CD4-positive, alpha-beta T cell treated with Interleukin-6 for 4 hours (primary cell): ENCODE measurements at regions not wholly inside any gene's neighbourhood (a gene's known extent, or its start where the extent isn't known, plus 50 kb on each side); places are given as distances from the start of the nearest gene placed in this dataset.
"Not testable (repeated sequence)": the region's sequence is repeated elsewhere in the genome, so short reads cannot be mapped to it uniquely, and the experiment has no call there.

ENCODE experiments used
- DNase-seq: peaks from one replicate; pipeline ENCODE4 v3.0.0-alpha.2; 2020; ENCODE audit warnings: mixed read lengths

GRCh38 chr13:40053401-40053800 is 397.9 kb downstream of the COG6 start:
- no peak for DNase-seq

DNA sequence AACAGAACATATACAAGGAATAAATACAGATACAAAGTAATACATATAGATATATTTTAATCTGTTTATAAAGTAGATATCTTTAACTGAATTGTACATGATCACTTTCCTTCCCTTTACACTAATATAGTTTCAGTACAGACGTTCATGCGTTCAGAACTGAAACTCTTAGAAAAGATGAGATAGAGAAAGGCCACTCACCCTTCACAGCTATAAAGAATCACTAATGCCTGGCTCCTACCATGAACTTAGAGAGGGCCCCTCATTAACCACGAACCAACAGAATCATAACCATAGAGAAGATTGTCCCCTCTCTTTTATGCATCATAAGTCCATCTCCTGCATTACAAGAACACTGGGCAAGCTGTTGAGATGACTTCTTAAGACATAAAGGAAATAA is 399.0 kb downstream of the COG6 start:
- not testable (repeated sequence) for DNase-seq

- DNase-seq = no peak
These were observed 401.6 kb downstream of the COG6 start for GRCh38 chr13:40056898-40057619.

GRCh38 chr13:40058757-40059236 is 403.3 kb downstream of the COG6 start:
- DNase-seq = no peak

- DNase-seq = no peak
These were observed 404.2 kb downstream of the COG6 start for GRCh38 chr13:40059540-40060232.

- DNase-seq = no peak
These were observed 405.0 kb downstream of the COG6 start for GRCh38 chr13:40060296-40061007.

GRCh38 chr13:40061466-40062450 is 406.3 kb downstream of the COG6 start:
- no peak for DNase-seq

DNA sequence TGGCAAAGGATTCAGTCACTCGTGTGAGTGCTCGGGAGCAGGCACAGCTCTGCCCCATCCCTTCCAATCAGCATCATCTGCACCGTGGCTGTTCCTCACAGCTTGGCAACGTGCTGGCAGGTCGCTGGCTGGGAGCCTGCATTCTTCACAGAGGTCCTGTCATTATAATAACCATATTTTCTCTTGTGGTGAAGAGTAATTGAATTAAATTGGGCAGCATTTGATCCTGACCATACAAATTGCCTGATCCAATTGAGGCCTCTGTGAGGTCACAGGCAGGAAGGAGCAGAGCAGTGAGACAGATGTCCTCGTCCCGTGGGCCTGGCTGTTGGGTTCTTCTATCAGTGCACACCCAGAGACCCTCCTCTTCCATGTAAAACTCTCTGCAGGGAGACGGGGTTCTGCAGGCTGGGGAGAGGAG is 407.8 kb downstream of the COG6 start:
- no peak for DNase-seq

DNA sequence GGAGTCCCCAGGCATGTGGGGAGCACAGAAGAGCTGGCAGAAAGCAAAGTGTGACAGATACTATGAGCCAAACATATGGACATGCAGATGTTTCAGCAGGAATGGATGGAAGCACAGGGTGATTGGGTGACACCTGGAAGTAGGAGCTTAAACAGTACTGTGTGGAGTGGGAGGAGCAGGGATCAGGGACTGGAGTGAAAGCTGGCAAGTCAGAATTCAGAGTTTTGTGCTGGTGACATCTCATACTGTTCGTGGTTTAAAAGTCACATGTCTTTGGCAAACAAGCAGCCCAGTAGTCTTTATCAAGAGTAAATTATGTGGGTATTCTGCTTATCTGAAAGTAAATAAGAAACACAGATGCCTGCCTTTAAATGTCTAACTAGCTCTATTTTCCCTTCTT is 408.2 kb downstream of the COG6 start:
- DNase-seq = no peak

DNA sequence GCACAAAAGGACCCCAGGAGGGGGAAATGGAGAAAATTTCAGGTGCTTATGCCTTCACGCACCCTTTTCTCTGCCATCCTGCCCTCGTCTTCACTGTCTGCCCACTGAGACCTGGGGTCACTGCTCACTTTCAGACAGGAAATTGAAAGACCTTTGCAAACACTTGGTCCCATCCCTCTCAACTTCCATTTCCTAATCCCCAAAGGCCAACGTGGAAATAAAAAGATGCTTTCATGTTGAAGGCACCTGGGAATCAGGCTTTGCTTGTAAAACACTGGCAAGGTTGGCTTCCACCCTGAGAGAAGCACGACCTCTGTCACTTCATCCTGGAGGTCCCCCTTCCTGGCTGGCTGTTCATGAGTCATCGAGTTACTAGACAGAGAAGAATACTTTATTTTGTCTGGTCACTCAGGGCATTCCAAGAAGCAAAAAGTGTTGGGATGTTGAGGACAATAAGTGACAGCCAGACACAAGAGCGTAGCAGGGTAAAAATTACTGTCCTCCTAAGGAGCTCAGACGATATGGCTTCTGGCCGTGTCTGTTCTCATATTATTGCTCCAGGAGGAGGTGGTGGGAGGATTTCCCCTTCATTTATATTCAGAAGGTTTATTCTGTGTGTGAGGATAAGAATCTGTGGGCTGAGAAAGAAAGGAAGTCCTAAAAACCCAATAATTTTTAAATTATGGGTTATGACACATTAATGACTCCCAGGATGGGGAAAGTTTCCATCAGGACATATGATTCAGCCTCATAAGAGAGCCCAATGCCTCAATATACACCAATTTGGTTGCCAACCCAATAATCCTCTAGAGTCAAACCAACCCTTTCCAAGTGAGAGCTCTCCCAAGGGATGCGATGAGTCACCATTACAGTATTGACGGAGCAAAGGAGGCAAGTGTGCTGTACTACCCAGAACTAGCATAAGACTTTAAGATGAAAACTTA is 409.0 kb downstream of the COG6 start:
- no peak for DNase-seq

DNA sequence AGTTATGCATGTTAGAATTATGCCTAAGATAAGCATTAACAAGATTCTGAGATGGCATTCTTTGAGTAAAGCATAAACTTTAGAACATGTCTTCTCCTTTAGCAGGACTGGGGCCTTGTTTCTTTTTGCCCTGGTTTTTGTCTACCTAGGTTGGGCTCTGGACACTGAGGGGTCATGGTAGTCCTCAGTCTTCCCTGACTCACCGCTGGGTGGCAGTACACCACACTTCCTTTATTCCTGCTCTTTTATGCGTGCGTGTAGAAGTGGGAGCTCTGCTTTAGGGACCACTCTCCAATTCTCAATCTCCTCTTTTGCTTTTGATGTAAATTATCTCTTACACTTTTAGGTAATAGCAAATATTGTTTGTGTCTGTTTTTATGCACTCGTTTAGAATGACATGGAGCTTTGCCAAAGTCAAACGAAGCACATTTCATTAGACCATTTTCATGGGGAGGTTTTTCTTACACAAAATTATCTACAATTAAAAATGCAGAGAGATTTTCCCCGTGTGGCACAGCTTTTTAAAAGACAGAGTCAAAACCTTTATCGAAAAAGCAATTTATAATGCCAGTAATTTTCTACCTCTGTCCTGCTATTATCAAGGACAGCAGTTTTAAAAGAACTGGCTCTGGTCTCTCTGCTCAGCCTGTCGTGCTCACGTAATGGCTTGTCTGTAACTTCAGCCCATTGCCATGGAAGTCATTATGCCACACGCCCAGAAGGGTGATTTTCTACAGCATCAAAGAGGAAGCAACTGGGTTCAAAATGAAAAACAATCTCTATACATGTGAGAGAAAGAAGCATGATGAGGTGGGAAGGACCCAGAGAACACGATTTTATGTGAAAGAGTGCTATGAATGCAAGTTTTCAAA is 413.9 kb downstream of the COG6 start:
- peak; percentile 84 for DNase-seq

DNA sequence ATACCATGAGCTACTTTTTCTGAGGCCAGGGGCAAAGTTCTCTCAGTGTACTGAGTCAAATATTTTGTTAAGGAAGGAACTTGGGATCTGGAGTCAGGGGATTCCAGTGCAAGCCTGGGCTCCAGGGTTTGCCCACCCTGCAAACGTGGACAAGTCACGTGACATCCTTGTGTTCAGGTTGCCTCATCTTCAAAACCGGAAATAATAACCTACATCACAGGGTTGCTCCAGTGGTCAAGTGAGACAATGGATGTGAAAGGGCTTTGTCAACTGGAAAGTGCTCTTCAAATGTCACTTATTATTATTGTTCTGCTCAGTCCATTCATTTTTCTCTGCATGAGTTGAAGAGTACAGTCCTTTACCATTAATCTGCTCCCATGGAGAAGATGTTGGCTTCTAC is 414.9 kb downstream of the COG6 start:
- DNase-seq = no peak

- no peak for DNase-seq
These were observed 417.2 kb downstream of the COG6 start for GRCh38 chr13:40072663-40073120.

GRCh38 chr13:40074338-40074737 is 418.9 kb downstream of the COG6 start:
- no peak for DNase-seq

DNA sequence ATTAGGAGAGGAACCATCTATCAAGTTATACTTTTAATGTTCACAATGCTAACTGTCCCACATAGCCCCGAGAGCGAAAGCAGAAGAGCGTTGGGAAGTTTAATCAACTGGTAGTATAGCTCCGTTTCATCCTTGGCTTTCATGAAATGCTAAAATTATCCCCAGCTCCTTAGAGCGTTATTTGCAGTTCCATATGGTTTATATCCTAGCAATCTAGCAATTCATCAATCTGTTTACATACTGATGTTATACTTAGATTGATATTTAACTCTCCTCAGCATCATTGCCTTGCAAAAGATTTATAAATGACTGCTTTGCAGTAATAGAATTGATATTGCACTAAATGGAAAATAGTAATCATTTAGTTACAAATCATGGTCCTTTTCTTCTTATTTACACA is 419.8 kb downstream of the COG6 start:
- no peak for DNase-seq

GRCh38 chr13:40076765-40077362 is 421.4 kb downstream of the COG6 start:
- no peak for DNase-seq

GRCh38 chr13:40077396-40078027 is 422.1 kb downstream of the COG6 start:
- DNase-seq = no peak

DNA sequence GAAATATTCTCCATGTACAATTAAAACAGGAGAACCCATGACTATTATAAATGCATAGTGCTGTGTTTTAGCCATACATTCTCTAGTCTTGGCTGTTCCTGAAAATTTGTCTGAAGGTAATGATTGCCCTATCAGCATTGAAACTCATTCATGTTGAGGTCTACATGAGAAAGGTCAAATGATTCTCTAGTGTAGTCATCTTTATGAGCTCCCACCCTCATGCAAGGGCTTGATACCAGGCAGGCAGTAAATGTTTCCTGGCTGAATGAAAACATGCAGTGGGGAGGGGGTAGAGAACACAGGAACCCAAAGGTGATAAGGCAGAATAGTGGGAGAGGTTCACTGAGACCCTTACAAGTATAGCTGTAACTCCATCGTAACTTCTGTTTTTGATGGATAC is 424.3 kb downstream of the COG6 start:
- no peak for DNase-seq

DNA sequence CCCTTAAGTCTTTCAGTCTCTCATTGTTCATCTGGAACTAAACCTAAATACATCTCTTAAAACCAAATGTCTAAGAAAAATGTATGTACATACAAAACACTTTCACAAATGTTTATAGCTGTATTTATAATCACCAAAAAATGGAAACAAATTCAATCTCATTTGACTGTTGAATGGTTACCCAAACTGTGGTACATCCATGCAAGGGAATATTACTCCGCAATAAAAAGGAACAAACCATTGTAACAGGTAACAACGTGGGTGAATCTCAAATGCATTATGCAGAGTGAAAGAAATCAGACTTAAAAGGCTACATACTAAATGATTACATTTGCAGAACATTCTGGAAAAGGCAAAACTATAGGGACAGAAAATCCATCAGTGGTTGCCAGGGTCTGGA is 425.2 kb downstream of the COG6 start:
- DNase-seq = no peak
